Pancreas (tissue), 10 donors: ENCODE measurements at regions not wholly inside any gene's neighbourhood (a gene's known extent, or its start where the extent isn't known, plus 50 kb on each side); places are given as distances from the start of the nearest gene placed in this dataset.

Experiments used
- ATAC-seq, 4 donors: fragments of 200-7000 bp; cut with Tn5 transposase; one replicate each; pipeline versions ENCODE4 v1.8.0 to v1.9.1; 2020; ENCODE audit warnings: mild to moderate bottlenecking in 4 of 4, moderate library complexity in 4 of 4
- DNase-seq, 6 donors: peaks; one replicate each; pipeline ENCODE4 v3.0.0-alpha.2; 2020
- FAIRE-seq: peaks from 2 replicates; lab custom pipeline; 2012; peaks lifted over from hg19 to GRCh38; lab: Jason Lieb, UNC
- H3K27ac ChIP-seq, 4 donors: fragments of 200-600 bp; sonication (generic); 1 replicate in 3 of 4; 2 replicates in 1 of 4; pipeline versions ENCODE4 v1.5.0 to v1.8.0; 2020
- H3K27me3 ChIP-seq, 4 donors: fragments of 200-600 bp; one replicate each; pipeline ENCODE4 v1.8.0; 2021
- H3K36me3 ChIP-seq, 3 donors: fragments of 200-600 bp; sonication (generic) in 1 of 3; one replicate each; pipeline versions ENCODE4 v1.5.0 to v1.8.0; 2020 to 2021
- H3K4me1 ChIP-seq, 3 donors: fragments of 200-600 bp; one replicate each; pipeline ENCODE4 v1.8.0; 2021
- H3K4me3 ChIP-seq, 4 donors: fragments of 200-600 bp; sonication (generic) in 2 of 4; one replicate each; pipeline versions ENCODE4 v1.5.0 to v1.8.0; 2020 to 2021
- H3K9me3 ChIP-seq, 4 donors: fragments of 200-600 bp; one replicate each; pipeline ENCODE4 v1.8.0; 2021
- WGBS, 2 donors: extraction: QIAGEN DNeasy Blood & Tissue Kit; methylation state at CpG; one replicate each; pipeline ENCODE4 v1.1.7; 2013; 5-methylcytosine and 5-hydroxymethylcytosine counted together
- intact Hi-C, 3 donors: fragments of 100-400 bp; cut with DNase I; formaldehyde crosslinking; loops; one replicate each; pipeline versions ENCODE4 v1.11.1 to v1.14.2; 2022
- TF ChIP-seq, protein P1 (sequence below), 4 donors: fragments of 200-600 bp; sonication (generic) in 3 of 4; IDR thresholded peaks; one replicate each; pipeline versions ENCODE4 v1.5.0 to v1.8.0; 2021; ENCODE audit warnings: antibody characterized with exemption in 4 of 4
- donor health status: healthy with polysubstance abuse.
- donor health status: DM: no; HTN: no; CAD: no; lungs with moderate emphysema.
- donor health status: DM: no; HTN: no; CAD: no.
- donor health status: control.
- donor health status: control.
- donor health status: Bipolar disorder and iron deficiency.
- donor health status: DM: yes; HTN: yes; CAD: no.
- donor health status: DM: no; HTN: no; CAD: no.
- donor health status: DM: no; HTN: no; CAD: no.
- donor health status: DM: yes; HTN: yes; CAD: no.

DNA sequence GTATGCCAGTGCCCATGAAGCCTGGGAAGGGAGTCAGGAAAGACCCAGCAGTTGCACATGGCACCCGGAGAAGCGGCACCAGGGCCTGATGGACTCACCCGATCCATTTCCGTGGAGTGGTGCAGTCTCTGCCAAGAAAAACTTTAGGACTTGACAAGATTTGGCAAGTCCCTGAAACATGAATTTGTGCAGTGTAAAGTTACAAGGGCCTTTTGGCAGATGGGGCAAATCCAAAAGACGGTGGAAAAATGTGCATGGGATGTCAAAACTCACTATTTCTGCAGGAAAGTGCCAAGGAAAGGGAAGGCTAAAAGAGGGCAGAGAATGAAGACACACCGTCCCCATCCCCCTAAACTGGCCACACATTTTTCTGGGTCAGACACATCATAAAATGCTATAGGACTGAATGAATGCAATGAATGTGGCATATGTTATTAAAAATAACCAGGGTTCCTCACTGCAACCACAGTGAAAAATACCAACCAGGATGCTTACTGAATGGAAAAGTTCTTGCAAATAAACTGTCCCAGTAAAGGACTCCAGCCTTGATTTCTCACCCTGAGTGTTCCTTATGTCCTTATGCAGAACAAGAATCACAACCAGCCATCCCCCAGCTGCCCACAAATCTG is 173.5 kb upstream of the SIX2 start:
- Histone ChIP-seq H3K9me3 (no peaks in the 10 kb centered on the region), H3K27ac (no peak overlapping the region), H3K27me3 (no peaks in the 10 kb centered on the region), H3K4me3 (no peak overlapping the region), H3K4me1 (no peaks in the 10 kb centered on the region), H3K36me3 (no peaks in the 10 kb centered on the region)
- no peak for ATAC-seq
- intact Hi-C loops, result no loop called here
- TF ChIP-seq, protein P1, sequence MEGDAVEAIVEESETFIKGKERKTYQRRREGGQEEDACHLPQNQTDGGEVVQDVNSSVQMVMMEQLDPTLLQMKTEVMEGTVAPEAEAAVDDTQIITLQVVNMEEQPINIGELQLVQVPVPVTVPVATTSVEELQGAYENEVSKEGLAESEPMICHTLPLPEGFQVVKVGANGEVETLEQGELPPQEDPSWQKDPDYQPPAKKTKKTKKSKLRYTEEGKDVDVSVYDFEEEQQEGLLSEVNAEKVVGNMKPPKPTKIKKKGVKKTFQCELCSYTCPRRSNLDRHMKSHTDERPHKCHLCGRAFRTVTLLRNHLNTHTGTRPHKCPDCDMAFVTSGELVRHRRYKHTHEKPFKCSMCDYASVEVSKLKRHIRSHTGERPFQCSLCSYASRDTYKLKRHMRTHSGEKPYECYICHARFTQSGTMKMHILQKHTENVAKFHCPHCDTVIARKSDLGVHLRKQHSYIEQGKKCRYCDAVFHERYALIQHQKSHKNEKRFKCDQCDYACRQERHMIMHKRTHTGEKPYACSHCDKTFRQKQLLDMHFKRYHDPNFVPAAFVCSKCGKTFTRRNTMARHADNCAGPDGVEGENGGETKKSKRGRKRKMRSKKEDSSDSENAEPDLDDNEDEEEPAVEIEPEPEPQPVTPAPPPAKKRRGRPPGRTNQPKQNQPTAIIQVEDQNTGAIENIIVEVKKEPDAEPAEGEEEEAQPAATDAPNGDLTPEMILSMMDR (IDR thresholded peaks at IDR 0.05), result no peak
- FAIRE-seq, result no peak
- DNase-seq, result no peak
- WGBS, 2 donors, result 84 to 92% methylated on average over 6 of the region's 6 CpGs

DNA sequence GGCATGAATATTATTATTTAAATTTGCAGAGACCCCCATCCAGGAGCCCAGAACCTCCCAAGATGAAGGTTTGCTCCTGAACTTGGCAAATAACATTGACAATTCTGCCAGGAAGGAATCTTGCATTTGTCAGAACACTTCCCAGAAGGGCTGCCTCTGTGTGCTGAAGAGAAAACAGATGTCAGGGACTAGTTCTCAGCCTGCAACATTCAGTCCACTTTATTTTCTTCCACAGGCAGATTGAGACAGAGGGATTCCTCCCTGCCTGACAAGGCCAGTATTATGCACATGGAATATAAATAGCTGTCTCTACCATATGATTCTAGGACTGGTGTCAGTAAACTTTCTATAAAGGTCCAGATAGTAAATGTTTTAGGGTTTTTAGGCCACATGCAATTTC is 171.5 kb upstream of the SIX2 start:
- DNase-seq (no peak), ATAC-seq (no peak), FAIRE-seq (no peak)
- intact Hi-C loops, result no loop called here
- no peaks in the 10 kb centered on the region for H3K9me3 ChIP-seq
- no peaks in the 10 kb centered on the region for H3K27me3 ChIP-seq
- H3K4me1 ChIP-seq, result no peaks in the 10 kb centered on the region
- TF ChIP-seq, protein P1 (IDR thresholded peaks at IDR 0.05), result no peak
- no peak overlapping the region for H3K27ac ChIP-seq
- no peaks in the 10 kb centered on the region for H3K36me3 ChIP-seq
- no peak overlapping the region for H3K4me3 ChIP-seq

DNA sequence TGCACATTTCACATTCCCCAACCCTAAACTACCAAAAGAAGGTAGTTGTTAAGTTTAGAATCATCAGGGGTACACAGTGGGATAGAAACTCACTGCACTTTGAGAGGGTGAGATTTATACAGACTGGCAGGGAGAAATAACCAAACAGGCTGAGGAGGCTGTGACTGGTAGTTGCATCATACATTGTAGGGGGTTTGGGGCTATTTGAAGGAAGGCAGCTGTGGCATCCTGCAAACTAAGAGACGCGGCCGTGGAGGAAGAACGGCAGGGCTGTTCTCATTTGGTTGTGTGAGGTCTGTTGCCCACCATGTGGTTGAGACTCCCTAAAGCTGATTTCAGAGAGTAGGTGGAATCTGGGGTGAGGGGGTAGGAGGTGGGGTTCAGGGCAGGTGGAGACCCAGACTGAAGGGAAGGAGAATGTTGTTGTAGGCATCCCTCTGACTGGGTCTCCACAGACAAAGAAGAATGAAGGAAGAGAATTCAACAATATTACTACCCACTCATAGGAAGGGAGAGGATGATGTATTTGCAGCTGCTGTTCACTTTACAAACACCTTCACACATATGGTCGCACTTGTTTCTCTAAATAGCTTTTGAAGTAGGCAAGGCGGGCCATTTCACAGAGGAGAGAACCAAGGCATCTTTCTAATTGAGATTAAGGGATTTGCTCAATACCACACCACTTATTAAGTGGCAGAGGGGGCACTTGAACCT is 170.9 kb upstream of the SIX2 start:
- TF ChIP-seq, protein P1 (IDR thresholded peaks at IDR 0.05), result no peak
- H3K4me3 ChIP-seq, result no peak overlapping the region
- intact Hi-C loops, result no loop called here
- no peaks in the 10 kb centered on the region for H3K27me3 ChIP-seq
- H3K27ac ChIP-seq, result no peak overlapping the region
- DNase-seq (no peak), ATAC-seq (no peak), FAIRE-seq (no peak)
- no peaks in the 10 kb centered on the region for H3K36me3 ChIP-seq
- no peaks in the 10 kb centered on the region for H3K9me3 ChIP-seq
- WGBS, 2 donors, result 82 to 84% methylated on average over 6 of the region's 6 CpGs
- no peaks in the 10 kb centered on the region for H3K4me1 ChIP-seq

DNA sequence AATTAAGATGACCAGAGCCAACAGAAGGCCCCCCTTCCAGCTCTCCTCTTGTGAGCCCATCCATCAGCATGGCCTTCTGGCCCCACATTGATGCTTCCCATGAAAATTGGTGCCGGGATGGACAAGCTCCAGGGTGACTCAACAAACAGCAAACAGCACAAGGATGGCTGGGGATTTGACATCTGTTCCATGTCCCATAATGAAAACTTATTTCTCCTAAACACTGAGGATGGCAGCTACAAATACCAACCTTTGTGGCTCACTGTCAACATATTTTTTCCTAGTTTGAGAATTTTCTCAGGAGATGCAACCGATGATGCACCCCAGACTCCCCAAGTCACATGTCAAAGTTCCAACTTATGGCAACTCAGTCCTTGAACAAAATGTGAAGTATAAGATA is 169.6 kb upstream of the SIX2 start:
- DNase-seq, result no peak
- H3K4me1 ChIP-seq, result no peaks in the 10 kb centered on the region
- no peaks in the 10 kb centered on the region for H3K27me3 ChIP-seq
- ATAC-seq, result peak in 1 of 4 donors; percentile 73
- H3K9me3 ChIP-seq, result no peaks in the 10 kb centered on the region
- no peak for FAIRE-seq
- H3K27ac ChIP-seq, result no peak overlapping the region
- 66 to 74% methylated on average over 2 of the region's 2 CpGs for WGBS, 2 donors
- no peaks in the 10 kb centered on the region for H3K36me3 ChIP-seq
- intact Hi-C loops, result no loop called here
- TF ChIP-seq, protein P1 (IDR thresholded peaks at IDR 0.05), result no peak
- no peak overlapping the region for H3K4me3 ChIP-seq

DNA sequence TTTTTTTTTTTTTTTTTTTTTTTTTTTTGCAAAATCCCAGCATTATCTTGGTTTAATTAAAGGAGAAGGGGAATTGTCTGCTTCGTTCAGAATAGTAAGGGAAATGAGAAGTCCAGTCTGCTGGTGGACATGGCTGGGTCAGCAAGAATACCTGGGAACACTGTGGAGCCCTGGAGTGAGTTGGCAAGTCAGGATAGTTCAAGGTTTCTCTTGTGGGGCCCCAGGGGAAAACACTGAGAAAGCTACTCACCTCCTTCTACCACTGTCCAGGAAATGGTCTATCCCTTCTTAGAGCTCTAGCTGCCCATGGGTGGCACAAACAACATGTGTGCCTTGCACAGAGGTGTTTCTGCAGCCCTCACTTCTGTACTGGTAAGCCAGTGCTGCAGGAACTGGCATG is 169.1 kb upstream of the SIX2 start:
- H3K27me3 ChIP-seq, result no peaks in the 10 kb centered on the region
- DNase-seq (no peak), FAIRE-seq (no peak), ATAC-seq (peak in 1 of 4 donors; percentile 19)
- TF ChIP-seq, protein P1 (IDR thresholded peaks at IDR 0.05), result no peak
- WGBS, 2 donors, result 68% methylated on average over 1 of the region's 1 CpG
- H3K36me3 ChIP-seq, result no peaks in the 10 kb centered on the region
- no peaks in the 10 kb centered on the region for H3K4me1 ChIP-seq
- H3K27ac ChIP-seq, result no peak overlapping the region
- no peaks in the 10 kb centered on the region for H3K9me3 ChIP-seq
- no peak overlapping the region for H3K4me3 ChIP-seq
- intact Hi-C loops, result no loop called here
